GM19035 (cell line): ENCODE measurements at regions not wholly inside any gene's neighbourhood (a gene's known extent, or its start where the extent isn't known, plus 50 kb on each side); places are given as distances from the start of the nearest gene placed in this dataset.

Source experiments
- ATAC-seq: cut with Tn5 transposase; IDR thresholded peaks from one replicate; pipeline ENCODE4 v1.9.1; 2021; ENCODE audit not compliant: unreplicated experiment

- no peak for ATAC-seq
These were observed 440.0 kb upstream of the MPDZ start for GRCh38 chr9:13719446-13719845.

- ATAC-seq, result no peak
These were observed 439.0 kb upstream of the MPDZ start for GRCh38 chr9:13718539-13718938.

DNA sequence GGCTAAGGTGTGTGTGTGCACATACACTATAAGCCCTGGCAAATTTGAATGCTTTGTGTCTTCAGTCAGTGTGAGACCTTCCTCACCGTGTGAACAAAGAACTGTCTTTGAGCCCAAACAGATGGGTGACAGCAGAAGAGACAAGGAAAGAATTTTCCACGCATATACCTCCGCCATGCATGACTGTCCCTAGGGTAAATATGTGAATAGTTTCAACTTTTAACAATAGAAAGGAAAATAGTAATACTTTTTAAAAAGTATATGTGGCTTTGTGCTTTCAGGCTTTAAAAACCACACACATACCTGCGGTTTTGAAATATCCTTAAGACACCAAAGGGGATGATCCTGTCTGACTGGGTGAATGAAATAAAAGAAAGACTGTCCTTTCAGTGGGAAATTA is 438.6 kb upstream of the MPDZ start:
- no peak for ATAC-seq

DNA sequence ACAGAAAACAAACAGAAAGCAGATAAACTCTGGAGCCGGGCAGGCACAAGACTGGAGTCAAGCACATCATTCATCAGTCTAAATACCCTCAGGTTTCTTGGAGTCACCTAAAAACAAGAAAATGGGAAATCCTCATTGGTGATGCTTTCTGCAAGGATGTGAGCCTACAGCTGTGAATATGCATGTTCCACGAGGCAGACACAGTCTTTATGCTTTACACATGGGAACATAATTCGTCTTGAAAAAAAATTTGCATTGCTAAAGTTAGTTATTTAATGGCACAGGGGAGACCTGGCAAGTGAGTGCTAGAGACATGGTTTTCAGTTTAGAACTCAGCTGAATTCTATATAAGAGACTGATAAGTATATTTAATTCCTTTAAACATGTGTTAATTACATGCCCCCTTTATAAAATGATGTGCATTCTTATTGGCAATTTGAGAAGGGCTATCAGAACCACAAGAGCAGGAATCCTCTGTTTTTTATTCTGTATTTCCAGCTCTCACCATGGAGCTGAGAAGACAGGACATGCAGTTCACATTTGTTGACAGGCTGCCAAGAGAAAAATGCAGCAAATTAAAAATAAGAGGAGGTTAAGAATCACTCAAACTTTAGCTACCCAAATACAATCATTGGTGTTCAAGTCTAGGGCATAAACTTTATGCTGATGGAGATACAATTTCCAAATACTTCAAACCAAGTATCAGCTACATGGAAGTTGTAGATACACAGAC is 438.0 kb upstream of the MPDZ start:
- no peak for ATAC-seq

GRCh38 chr9:13716601-13717321 is 437.3 kb upstream of the MPDZ start:
- no peak for ATAC-seq

DNA sequence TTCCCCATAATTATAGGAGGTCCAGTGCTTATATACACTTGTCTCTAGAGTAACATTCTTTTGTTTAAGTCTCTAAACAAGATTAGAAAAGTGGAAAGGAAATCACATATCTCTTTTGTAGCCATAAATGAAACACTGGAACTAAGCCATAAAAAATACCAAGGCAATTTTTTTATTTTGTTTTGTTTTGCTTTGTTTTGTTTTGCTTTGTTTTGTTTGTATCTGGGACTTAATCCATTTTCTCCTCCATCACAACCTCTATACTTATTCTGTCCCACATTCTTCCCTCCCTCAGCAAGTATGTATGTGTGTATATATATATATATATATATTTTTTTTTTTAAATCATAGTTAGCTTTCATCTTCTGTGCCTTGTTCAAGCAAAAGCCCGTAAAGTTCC is 436.6 kb upstream of the MPDZ start:
- no peak for ATAC-seq

DNA sequence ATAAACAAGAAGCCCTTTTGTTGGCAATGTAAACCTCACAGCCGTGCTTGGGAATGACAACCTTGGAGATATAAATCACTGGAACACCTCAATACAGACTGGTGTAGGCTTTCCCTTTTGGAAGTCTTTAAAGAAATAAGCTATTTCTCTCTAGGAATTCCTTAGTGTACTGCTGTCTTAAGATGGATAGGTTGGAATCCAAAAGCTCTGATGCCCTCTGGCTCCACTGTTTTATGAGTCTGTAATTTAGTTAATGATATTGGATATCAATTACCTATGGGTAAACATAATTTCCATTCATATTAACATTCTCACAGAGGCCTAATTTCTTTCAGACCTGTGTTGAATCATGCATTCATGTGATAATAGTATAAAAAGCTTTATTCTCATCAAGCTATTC is 435.9 kb upstream of the MPDZ start:
- no peak for ATAC-seq

GRCh38 chr9:13707612-13708576 is 428.4 kb upstream of the MPDZ start:
- no peak for ATAC-seq

GRCh38 chr9:13705918-13706317 is 426.4 kb upstream of the MPDZ start:
- ATAC-seq, result no peak

- ATAC-seq, result no peak
These were observed 425.9 kb upstream of the MPDZ start for GRCh38 chr9:13705373-13705772.

DNA sequence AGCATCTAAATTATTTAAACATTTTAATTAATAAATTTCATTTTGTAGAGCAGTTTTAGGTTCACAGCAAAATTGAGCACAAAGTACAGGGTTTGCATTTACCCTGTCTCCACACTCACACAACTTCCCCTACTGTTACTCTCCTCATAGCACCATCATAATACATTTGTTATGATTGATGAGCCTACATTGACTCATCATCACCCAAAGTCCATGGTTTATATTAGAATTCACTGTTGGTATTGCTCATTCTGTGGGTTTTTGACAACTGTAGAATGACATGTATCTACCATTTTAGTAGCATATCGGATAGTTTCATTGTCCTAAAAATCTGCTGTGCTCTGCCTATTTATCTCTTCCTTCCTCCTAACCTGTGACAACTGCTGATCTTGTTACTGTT is 411.1 kb upstream of the MPDZ start:
- no peak for ATAC-seq

GRCh38 chr9:13689925-13690324 is 410.4 kb upstream of the MPDZ start:
- no peak for ATAC-seq

GRCh38 chr9:13688990-13689600 is 409.6 kb upstream of the MPDZ start:
- ATAC-seq, result no peak

DNA sequence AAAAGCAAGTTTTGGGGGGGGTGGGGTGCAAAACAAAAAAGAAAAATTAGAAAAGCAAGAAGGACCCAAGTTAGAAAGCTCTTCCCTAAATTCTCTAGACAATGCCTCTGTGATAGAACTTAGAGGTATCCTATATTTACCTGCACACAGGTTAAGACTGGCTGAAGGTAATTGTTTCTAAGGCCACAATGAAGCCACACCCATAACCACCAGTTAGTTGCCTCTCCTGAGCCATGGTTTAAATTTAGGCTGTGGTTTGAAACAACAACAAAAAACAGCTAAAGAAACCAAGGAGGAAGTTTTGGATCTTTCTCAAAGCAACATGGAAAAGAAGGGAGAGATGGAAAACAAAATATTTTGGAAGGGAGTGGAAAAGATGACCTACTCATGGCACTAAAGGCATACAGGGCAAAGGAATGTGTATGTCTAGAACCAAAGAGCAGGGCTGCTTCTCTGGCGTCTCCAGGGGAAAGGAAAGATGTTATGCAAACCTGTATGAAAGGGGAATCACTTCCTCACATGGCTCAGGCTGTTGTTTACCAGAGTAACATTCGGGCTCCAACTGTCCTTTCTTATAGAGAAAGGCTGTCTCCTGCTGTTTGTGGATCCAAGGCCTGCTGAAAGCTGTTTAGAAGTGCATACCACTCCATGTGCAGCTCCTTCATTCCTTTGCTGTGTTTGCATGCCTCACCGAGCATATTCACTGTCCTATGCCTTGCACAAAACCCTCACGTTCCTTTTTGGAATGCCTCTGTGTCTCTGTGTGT is 408.9 kb upstream of the MPDZ start:
- ATAC-seq, result no peak

GRCh38 chr9:13684656-13685055 is 405.2 kb upstream of the MPDZ start:
- ATAC-seq, result no peak

DNA sequence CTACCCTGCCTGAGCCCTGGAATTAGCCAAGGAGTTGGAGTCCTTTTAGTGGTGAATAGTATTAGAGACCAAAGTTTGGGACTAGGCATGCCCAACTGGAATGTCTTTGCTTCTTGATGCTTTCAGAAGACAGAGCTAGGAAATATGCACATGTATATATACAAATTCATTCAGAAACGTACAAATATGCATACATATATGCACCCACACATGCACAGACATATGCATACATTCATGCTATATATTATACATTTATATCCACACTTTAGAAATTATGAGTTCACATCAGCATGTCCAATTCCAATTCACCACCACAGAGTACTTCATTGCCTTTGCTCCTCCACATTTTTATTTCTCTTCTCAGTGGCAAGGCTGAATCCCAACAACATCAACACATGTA is 398.3 kb upstream of the MPDZ start:
- no peak for ATAC-seq

DNA sequence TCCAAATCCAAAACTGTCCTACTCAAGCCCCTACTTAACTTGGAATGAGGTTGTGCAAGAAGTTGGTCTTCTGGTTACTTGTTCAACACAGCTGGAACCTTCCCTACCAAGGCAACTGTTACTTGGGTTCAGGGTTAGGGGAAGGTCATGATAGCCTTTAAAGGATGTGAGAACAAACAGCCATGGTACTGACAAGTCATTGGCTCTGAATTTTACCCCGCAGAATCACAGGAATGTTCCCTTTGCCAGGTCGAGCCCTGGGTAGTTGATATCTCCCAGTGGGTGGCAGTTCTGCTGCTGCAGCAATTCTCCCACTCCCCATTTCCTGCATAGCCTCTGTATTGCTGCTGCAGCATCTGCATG is 396.1 kb upstream of the MPDZ start:
- no peak for ATAC-seq

DNA sequence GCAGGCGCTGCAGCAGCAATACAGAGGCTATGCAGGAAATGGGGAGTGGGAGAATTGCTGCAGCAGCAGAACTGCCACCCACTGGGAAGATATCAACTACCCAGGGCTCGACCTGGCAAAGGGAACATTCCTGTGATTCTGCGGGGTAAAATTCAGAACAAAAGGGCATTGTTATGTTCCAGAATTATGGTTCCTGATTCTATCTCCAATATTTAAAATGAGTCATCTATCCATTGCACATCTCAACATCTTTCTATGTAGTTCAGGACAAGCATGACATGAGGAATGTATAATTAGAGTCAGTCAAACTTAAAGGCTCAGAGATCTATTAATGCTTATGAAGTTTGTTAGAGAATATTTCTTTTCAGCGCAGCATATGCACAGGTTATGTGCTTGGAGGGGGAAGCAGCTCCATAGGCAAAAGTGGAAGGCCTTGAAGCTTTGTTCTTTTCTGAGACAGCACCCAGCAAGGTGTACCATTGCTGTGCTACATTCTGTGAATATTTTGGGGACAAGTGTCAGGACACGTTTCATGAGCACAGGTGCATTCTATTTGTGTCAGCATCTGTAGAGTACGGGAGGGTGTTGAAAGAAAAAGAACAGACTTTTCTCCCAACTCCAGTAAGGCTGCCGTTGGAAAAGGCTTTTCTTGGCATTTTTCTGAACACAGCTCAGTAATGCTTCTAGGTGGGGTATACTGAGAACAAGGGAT is 395.6 kb upstream of the MPDZ start:
- ATAC-seq, result no peak

DNA sequence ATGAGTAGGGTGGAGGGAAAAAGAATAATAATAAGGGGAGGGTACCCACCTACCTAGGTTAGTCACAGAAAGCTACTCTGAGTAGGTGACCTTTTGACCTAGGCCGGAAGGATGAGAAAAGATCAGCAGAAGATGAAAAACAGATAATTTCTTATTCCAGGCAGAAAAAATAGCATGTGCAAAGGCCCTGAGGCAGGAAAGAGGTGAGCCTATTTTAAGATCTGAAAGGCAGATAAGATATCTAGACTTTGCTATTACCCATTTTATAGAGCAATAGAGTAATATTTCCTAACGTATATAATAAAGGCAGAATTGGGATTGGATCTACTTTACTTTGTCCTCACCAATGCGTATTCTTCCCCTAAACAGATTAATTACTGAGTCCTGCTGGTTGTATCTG is 393.9 kb upstream of the MPDZ start:
- no peak for ATAC-seq
